ENCODE measurements at regions not wholly inside any gene's neighbourhood (a gene's known extent, or its start where the extent isn't known, plus 50 kb on each side); places are given as distances from the start of the nearest gene placed in this dataset.

- ChIA-PET POLR2A (no interaction called here), CTCF (no interaction called here)
- H3K36me3 Mint-ChIP-seq (ENCODE audit: insufficient read depth, unreplicated experiment) = no peaks in the 10 kb centered on the region
- no peaks in the 10 kb centered on the region for H3K27me3 ChIP-seq (replicated peaks; ENCODE audit: control insufficient read depth, insufficient read depth, low read length)
- no peak for TF ChIP-seq CTCF (IDR thresholded peaks at IDR 0.05; ENCODE audit: insufficient read depth in 1 of 2, low read depth in 1 of 2, low read length in 1 of 2, severe bottlenecking in 1 of 2, unreplicated experiment in 1 of 2)
- no TSS peak for BruUV-seq (replicated peaks)
- H3K4me3 Mint-ChIP-seq (ENCODE audit: unreplicated experiment) = no peak overlapping the region
- DNase-seq = no peak
- no peaks in the 10 kb centered on the region for H3K9me3 Mint-ChIP-seq (ENCODE audit: unreplicated experiment)
- H3K27ac Mint-ChIP-seq (ENCODE audit: unreplicated experiment) = no peak overlapping the region
- intact Hi-C loops (cut with micrococcal nuclease; ENCODE audit: unreplicated experiment) = no loop called here
- no peaks in the 10 kb centered on the region for H3K36me3 ChIP-seq (ENCODE audit: control insufficient read depth, insufficient read depth, low read length)
- no peak overlapping the region for H3K4me3 ChIP-seq (ENCODE audit: low read depth, low read length)
- no peaks in the 10 kb centered on the region for H3K9me3 ChIP-seq
- no peaks in the 10 kb centered on the region for H3K4me1 ChIP-seq
- H3K27me3 Mint-ChIP-seq (ENCODE audit: insufficient read depth, unreplicated experiment) = peaks cover 8% of the 10 kb centered on the region
- H3K4me1 Mint-ChIP-seq (ENCODE audit: low read depth, unreplicated experiment) = no peaks in the 10 kb centered on the region
Measured at GRCh38 chr2:100213595-100213994, 71.2 kb upstream of the AFF3 start.

DNA sequence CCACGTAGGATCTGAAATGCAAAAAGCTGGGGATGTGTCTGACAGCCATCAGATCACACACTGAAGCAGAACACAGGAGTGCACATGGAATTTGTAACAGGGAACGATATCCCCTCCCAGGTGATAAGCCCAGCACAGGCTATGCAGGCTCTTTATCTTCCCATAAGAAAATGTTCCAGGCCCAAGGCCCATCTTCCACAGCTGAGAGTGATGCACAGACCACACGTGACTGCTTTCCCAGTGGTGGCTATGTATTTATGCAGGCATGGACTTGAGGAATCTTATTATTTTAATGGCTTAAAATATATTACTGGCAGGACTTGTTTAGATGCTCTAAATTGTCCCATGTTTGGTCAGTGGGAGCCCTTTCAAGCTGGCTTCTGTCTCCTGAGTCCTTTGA is 70.5 kb upstream of the AFF3 start:
- Histone ChIP-seq H3K9me3 (no peaks in the 10 kb centered on the region), H3K36me3 (ENCODE audit: control insufficient read depth, insufficient read depth, low read length) (no peaks in the 10 kb centered on the region), H3K4me3 (ENCODE audit: low read depth, low read length) (no peak overlapping the region), H3K27me3 (replicated peaks; ENCODE audit: control insufficient read depth, insufficient read depth, low read length) (no peaks in the 10 kb centered on the region), H3K4me1 (no peaks in the 10 kb centered on the region)
- no TSS peak for BruUV-seq (replicated peaks)
- no peak for DNase-seq
- no peaks in the 10 kb centered on the region for H3K36me3 Mint-ChIP-seq (ENCODE audit: insufficient read depth, unreplicated experiment)
- H3K4me1 Mint-ChIP-seq (ENCODE audit: low read depth, unreplicated experiment) = no peaks in the 10 kb centered on the region
- no peak overlapping the region for H3K4me3 Mint-ChIP-seq (ENCODE audit: unreplicated experiment)
- H3K9me3 Mint-ChIP-seq (ENCODE audit: unreplicated experiment) = no peaks in the 10 kb centered on the region
- intact Hi-C loops (cut with micrococcal nuclease; ENCODE audit: unreplicated experiment) = no loop called here
- no peak for TF ChIP-seq CTCF (IDR thresholded peaks at IDR 0.05; ENCODE audit: insufficient read depth in 1 of 2, low read depth in 1 of 2, low read length in 1 of 2, severe bottlenecking in 1 of 2, unreplicated experiment in 1 of 2)
- H3K27ac Mint-ChIP-seq (ENCODE audit: unreplicated experiment) = no peak overlapping the region
- peaks cover 8% of the 10 kb centered on the region for H3K27me3 Mint-ChIP-seq (ENCODE audit: insufficient read depth, unreplicated experiment)
- ChIA-PET POLR2A (no interaction called here), CTCF (no interaction called here)

GRCh38 chr2:100211521-100211920 is 69.1 kb upstream of the AFF3 start:
- no peaks in the 10 kb centered on the region for H3K4me1 Mint-ChIP-seq (ENCODE audit: low read depth, unreplicated experiment)
- intact Hi-C loops (cut with micrococcal nuclease; ENCODE audit: unreplicated experiment) = no loop called here
- Histone ChIP-seq H3K4me3 (ENCODE audit: low read depth, low read length) (no peak overlapping the region), H3K9me3 (no peaks in the 10 kb centered on the region), H3K4me1 (no peaks in the 10 kb centered on the region), H3K27me3 (replicated peaks; ENCODE audit: control insufficient read depth, insufficient read depth, low read length) (no peaks in the 10 kb centered on the region), H3K36me3 (ENCODE audit: control insufficient read depth, insufficient read depth, low read length) (no peaks in the 10 kb centered on the region)
- H3K36me3 Mint-ChIP-seq (ENCODE audit: insufficient read depth, unreplicated experiment) = no peaks in the 10 kb centered on the region
- ChIA-PET CTCF (no interaction called here), POLR2A (no interaction called here)
- BruUV-seq (replicated peaks) = no TSS peak
- peaks cover 8% of the 10 kb centered on the region for H3K27me3 Mint-ChIP-seq (ENCODE audit: insufficient read depth, unreplicated experiment)
- no peak for TF ChIP-seq CTCF (IDR thresholded peaks at IDR 0.05; ENCODE audit: insufficient read depth in 1 of 2, low read depth in 1 of 2, low read length in 1 of 2, severe bottlenecking in 1 of 2, unreplicated experiment in 1 of 2)
- no peak overlapping the region for H3K4me3 Mint-ChIP-seq (ENCODE audit: unreplicated experiment)
- no peaks in the 10 kb centered on the region for H3K9me3 Mint-ChIP-seq (ENCODE audit: unreplicated experiment)
- H3K27ac Mint-ChIP-seq (ENCODE audit: unreplicated experiment) = no peak overlapping the region
- DNase-seq = no peak

All from Caco-2 (cell line).